ENCODE measurements at regions not wholly inside any gene's neighbourhood (a gene's known extent, or its start where the extent isn't known, plus 50 kb on each side); places are given as distances from the start of the nearest gene placed in this dataset.

- TF ChIP-seq CTCF (IDR thresholded peaks at IDR 0.05; ENCODE audit: unreplicated experiment) = no peak
- Mint-ChIP-seq H3K27ac (ENCODE audit: unreplicated experiment) (peak overlapping the region; percentile 92), H3K27me3 (ENCODE audit: unreplicated experiment) (no peaks in the 10 kb centered on the region), H3K4me1 (ENCODE audit: low read depth, unreplicated experiment) (peaks cover 13% of the 10 kb centered on the region), H3K36me3 (ENCODE audit: insufficient read depth, unreplicated experiment) (peaks cover 5% of the 10 kb centered on the region), H3K9me3 (ENCODE audit: low read depth, unreplicated experiment) (no peaks in the 10 kb centered on the region), H3K4me3 (ENCODE audit: low read depth, unreplicated experiment) (peak overlapping the region; percentile 42)
- CTCF ChIA-PET = interaction anchor here (0.5 to 0.9 kb wide), 2 partner anchors 499 to 1922 kb away, joined by 3 read pairs; no protein-coding TSS in a partner anchor
- intact Hi-C loops (cut with micrococcal nuclease; ENCODE audit: unreplicated experiment) = no loop called here
- no TSS peak for BruUV-seq (replicated peaks)
- DNase-seq = peak; percentile 27
These were observed 932.7 kb downstream of the TFAP2A start for GRCh38 chr6:9482030-9482738.

- H3K36me3 Mint-ChIP-seq (ENCODE audit: insufficient read depth, unreplicated experiment) = peaks cover 5% of the 10 kb centered on the region
- intact Hi-C loops (cut with micrococcal nuclease; ENCODE audit: unreplicated experiment) = loop anchor here (1.0 kb wide), 1 partner anchor 58 kb away; no protein-coding TSS in a partner anchor
- no peaks in the 10 kb centered on the region for H3K9me3 Mint-ChIP-seq (ENCODE audit: low read depth, unreplicated experiment)
- TF ChIP-seq CTCF (IDR thresholded peaks at IDR 0.05; ENCODE audit: unreplicated experiment) = no peak
- BruUV-seq (replicated peaks) = TSS peak; percentile 64
- H3K4me3 Mint-ChIP-seq (ENCODE audit: low read depth, unreplicated experiment) = peak overlapping the region; percentile 42
- CTCF ChIA-PET = interaction anchor here (0.5 to 0.9 kb wide), 2 partner anchors 498 to 1923 kb away, joined by 3 read pairs; no protein-coding TSS in a partner anchor
- peak overlapping the region; percentile 92 for H3K27ac Mint-ChIP-seq (ENCODE audit: unreplicated experiment)
- peaks cover 13% of the 10 kb centered on the region for H3K4me1 Mint-ChIP-seq (ENCODE audit: low read depth, unreplicated experiment)
- DNase-seq = no peak
- H3K27me3 Mint-ChIP-seq (ENCODE audit: unreplicated experiment) = no peaks in the 10 kb centered on the region
These were observed 933.4 kb downstream of the TFAP2A start for GRCh38 chr6:9481292-9482029.

- Mint-ChIP-seq H3K27me3 (ENCODE audit: unreplicated experiment) (no peaks in the 10 kb centered on the region), H3K27ac (ENCODE audit: unreplicated experiment) (no peak overlapping the region), H3K36me3 (ENCODE audit: insufficient read depth, unreplicated experiment) (no peaks in the 10 kb centered on the region), H3K4me3 (ENCODE audit: low read depth, unreplicated experiment) (no peak overlapping the region), H3K9me3 (ENCODE audit: low read depth, unreplicated experiment) (peaks cover 2% of the 10 kb centered on the region), H3K4me1 (ENCODE audit: low read depth, unreplicated experiment) (no peaks in the 10 kb centered on the region)
- intact Hi-C loops (cut with micrococcal nuclease; ENCODE audit: unreplicated experiment) = no loop called here
- BruUV-seq (replicated peaks) = no TSS peak
- no peak for DNase-seq
- no peak for TF ChIP-seq CTCF (IDR thresholded peaks at IDR 0.05; ENCODE audit: unreplicated experiment)
- CTCF ChIA-PET = interaction anchor here (0.7 kb wide), 1 partner anchor 748 kb away, joined by 3 read pairs; no protein-coding TSS in a partner anchor
These were observed 946.6 kb downstream of the TFAP2A start for GRCh38 chr6:9468277-9468676.

GRCh38 chr6:9467741-9468140 lies 947.1 kb downstream of the TFAP2A start:
- Mint-ChIP-seq H3K27ac (ENCODE audit: unreplicated experiment) (no peak overlapping the region), H3K4me1 (ENCODE audit: low read depth, unreplicated experiment) (no peaks in the 10 kb centered on the region), H3K27me3 (ENCODE audit: unreplicated experiment) (no peaks in the 10 kb centered on the region), H3K9me3 (ENCODE audit: low read depth, unreplicated experiment) (peaks cover 2% of the 10 kb centered on the region), H3K36me3 (ENCODE audit: insufficient read depth, unreplicated experiment) (no peaks in the 10 kb centered on the region), H3K4me3 (ENCODE audit: low read depth, unreplicated experiment) (no peak overlapping the region)
- no peak for DNase-seq
- intact Hi-C loops (cut with micrococcal nuclease; ENCODE audit: unreplicated experiment) = no loop called here
- TF ChIP-seq CTCF (IDR thresholded peaks at IDR 0.05; ENCODE audit: unreplicated experiment) = no peak
- CTCF ChIA-PET = interaction anchor here (0.7 kb wide), 1 partner anchor 748 kb away, joined by 3 read pairs; no protein-coding TSS in a partner anchor
- BruUV-seq (replicated peaks) = no TSS peak
